ENCODE measurements at regions not wholly inside any gene's neighbourhood (a gene's known extent, or its start where the extent isn't known, plus 50 kb on each side); places are given as distances from the start of the nearest gene placed in this dataset.
"Not testable (repeated sequence)": the region's sequence is repeated elsewhere in the genome, so short reads cannot be mapped to it uniquely, and the experiment has no call there.

DNA sequence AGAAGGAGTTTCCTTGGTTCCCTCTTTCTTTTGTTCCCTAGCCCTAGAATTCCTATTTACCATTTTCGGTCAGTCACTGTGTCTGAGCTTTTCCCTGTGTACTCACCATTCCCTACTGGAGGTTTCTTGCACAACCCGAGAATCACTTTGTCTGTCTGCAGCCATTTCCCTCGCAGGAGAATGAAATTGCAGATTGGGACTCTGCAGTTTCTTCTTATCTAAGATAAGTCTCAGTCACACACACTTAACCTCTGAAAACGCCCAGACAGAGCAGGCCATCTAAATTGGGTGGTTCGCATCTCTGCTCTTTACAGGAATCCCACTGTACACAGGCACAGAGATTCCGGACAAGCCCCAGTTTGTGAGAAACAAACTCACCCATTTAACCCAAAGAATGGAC, 58.6 kb upstream of the CNTNAP2 start:
- no peak for DNase-seq

DNA sequence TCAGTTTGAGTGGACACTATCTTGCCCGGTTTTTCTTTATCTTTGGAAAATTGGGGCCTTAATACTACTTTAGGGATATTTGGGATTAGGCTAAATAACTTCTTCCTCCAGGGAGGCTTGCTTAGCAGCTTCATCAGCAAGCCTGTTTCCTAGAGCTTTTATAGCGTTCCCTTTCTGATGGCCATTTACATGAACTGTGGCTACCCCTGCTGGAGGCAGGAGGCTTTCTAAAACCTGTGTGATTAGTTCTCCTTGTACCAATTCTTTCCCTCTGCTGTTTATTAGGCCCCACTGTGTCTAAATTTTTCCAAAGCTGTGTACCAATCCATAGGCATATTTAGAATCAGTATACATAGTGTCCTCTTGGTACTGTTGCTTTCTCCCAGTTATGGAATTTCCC, 61.7 kb upstream of the CNTNAP2 start:
- DNase-seq, result no peak

DNA sequence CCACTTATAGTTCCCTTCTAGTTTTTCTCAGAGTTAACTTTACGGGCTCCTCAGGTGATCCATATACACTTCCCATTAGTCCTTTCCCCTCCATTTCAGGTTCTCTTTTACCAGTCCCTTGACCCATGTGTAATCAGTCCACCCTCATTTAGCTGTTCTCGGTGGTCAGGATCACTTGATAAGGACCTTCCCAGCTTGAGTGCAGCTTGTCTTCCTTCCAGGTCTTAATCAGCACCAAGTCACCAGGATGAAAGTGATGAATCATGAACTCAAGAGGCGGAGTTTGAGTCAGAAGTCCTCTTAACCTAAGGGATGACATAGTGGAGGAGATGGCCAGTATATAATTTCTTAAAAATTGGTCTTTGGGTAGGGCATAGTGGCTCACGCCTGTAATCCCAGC, 63.1 kb upstream of the CNTNAP2 start:
- no peak for DNase-seq

DNA sequence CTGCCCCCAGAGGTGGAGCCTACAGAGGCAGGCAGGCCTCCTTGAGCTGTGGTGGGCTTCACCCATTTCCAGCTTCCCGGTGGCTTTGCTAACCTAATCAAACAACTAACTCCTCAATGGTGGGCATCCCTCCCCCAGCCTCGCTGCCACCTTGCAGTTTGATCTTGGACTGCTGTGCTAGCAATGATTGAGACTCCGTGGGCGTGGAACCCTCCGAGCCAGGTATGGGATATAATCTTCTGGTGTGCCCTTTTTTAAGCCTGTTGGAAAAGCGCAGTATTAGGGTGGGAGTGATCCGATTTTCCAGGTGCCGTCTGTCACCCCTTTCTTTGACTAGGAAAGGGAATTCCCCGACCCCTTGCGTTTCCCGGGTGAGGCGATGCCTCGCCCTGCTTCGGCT, 73.3 kb upstream of the CNTNAP2 start:
- DNase-seq, result not testable (repeated sequence)

DNA sequence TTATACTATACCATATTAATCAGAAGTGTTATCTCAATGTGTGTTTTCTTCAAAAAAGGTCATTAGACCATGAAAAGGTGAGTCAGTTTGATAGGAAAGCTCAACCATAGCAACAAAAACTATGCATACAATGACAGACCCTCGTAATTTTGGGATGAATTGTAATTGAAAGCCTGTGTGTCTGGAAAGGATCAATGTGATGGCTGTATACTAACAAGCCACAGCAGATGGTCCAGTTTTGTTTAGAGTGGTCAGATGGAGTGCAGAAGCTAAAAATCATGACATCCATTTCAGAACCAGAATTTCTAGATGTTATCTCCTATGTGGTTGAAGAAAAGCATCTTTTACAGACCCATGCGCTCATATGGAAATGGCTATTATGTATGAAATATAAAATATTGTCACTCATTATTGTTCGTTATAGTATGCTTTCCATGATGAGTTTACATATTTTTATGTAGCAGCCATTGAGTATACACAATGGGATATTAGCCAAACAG, 88.3 kb upstream of the CNTNAP2 start:
- DNase-seq, result no peak

DNA sequence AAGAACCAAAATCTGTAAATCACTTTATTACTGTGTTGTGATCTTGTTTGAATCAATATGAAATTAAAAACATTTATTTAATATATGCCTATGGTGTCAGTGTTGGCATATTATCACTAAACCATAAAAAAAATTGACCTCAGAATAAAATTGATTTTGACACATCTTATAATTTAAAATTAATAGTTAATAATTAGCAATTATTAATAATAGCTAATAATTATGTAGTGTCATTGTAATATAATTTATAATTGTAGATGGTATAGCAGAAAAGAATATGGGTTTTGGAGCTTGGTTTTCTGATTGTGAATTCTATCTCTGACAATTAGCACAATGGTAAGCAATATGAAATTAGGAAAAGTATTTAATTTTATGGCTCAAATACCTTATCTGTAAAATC, 89.4 kb upstream of the CNTNAP2 start:
- DNase-seq, result no peak

DNA sequence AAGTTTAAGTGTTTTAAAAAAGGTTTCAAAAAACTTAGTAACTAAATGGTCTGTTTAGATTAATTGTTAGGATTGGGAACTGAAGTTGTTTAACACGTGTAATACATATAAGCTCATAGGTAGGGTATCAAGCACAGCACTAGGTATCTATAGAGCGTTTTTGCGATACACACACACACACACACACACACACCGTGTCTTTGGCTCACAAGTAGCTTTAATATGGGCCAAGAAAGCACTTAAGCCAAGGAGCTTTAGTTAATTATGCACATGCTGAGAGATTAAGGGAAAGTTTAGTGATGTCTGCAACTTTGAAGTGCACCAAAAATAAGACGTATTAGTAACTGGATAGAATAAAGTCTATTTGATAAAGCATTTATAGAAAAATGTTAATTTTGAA, 93.8 kb upstream of the CNTNAP2 start:
- no peak for DNase-seq

DNA sequence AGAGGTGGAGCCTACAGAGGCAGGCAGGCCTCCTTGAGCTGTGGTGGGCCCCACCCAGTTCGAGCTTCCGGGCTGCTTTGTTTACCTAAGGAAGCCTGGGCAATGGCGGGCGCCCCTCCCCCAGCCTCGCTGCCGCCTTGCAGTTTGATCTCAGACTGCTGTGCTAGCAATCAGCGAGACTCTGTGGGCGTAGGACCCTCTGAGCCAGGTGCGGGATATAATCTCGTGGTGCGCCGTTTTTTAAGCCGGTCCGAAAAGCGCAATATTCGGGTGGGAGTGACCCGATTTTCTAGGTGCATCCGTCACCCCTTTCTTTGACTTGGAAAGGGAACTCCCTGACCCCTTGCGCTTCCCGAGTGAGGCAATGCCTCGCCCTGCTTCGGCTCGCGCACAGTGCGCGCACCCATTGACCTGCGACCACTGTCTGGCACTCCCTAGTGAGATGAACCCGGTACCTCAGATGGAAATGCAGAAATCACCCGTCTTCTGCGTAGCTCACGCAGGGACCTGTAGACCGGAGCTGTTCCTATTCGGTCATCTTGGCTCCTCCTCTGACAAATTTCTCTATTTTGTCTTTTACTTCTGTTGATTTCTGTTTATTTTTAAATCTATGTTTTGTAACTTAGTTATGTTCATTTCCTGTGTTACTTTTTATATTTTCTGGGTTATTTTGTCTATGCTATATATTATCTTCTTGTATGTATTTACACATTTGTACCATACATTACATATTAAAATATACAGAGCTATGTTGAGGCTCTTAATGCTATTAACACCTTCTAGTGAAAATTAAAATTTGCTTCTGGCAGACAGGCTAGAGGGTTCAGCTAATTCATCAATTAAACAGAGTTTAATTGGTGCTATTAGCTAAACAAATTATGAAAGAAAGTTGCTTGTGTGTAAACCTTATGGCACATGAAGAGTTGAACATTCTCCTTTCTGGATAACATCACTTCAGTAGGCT, 97.3 kb upstream of the CNTNAP2 start:
- not testable (repeated sequence) for DNase-seq

DNA sequence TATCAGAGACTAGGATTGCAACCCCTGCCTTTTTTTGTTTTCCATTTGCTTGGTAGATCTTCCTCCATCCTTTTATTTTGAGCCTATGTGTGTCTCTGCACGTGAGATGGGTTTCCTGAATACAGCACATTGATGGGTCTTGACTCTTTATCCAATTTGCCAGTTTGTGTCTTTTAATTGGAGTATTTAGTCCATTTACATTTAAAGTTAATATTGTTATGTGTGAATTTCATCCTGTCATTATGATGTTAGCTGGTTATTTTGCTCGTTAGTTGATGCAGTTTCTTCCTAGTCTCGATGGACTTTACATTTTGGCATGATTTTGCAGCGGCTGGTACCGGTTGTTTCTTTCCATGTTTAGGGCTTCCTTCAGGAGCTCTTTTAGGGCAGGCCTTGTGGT, 99.2 kb upstream of the CNTNAP2 start:
- not testable (repeated sequence) for DNase-seq

DNA sequence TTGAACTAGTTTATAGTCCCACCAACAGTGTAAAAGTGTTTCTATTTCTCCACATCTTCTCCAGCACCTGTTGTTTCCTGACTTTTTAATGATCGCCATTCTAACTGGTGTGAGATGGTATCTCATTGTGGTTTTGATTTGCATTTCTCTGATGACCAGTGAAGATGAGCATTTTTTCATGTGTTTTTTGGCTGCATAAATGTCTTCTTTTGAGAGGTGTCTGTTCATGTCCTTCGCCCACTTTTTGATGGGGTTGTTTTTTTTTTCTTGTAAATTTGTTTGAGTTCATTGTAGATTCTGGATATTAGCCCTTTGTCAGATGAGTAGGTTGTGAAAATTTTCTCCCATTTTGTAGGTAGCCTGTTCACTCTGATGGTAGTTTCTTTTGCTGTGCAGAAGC, 102.4 kb upstream of the CNTNAP2 start:
- DNase-seq, result not testable (repeated sequence)

DNA sequence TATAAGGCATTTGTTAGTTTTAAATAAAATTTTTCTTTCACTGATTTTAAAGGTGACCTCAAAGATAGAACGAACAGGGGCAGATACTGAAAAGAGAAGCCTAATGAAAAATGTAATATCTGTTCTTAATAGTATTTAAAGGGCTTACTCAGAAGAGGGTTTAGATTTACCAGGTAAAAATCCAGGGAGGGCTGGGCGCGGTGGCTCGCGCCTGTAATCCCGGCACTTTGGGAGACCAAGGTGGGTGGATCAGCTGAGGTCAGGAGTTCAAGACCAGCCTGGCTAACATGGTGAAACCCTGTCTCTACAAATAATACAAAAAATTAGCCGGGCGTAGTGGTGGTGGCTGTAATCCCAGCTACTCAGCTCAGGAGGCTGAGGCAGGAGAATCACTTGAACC, 108.3 kb upstream of the CNTNAP2 start:
- no peak for DNase-seq

DNA sequence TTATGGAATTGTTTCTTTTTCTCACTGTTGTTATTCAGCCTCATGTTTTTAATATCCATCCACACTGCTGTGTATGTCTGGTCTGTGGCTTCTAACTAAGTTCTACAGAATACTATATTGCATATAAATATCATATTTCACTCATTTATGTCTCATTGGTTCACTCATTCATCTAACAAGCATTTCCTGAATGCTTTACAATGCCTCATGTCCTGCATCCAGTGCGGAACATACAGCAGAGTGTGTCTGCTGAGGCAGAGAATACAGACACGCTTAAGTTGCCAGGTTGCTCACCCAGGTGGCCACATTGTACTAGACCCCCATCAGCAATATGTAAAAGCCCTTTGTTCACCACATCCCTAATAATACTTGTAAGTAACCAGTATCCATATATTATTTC, 111.8 kb upstream of the CNTNAP2 start:
- no peak for DNase-seq

DNA sequence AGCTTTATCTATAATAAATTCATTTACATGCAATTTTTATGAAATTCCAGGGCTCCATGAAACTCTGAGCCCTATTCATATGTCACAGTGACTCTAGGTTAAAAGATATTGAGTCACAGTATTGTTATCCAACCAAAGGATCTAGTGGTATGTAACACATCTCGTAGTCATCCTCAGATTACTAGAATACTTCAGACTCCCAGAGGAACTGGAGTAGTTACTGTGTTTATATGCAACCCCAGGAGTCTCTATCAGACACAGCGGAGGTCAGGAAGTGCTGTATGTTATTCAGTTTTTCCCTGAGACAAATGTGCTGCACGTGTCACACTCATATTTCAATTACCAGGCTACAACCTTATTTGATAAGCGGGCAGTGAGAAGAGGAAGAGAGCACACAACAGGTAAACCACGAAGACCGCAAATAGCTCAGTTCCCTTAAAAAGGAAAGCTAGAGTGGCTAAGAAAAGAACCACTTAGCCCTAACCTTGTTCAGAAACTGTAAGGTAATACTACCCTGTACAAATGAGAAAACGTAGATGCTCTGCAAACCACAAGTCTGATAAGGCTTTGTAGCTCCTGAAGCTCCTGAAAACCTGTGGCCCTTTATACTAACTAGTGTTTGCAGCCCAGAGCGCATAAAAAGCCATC, 114.0 kb upstream of the CNTNAP2 start:
- no peak for DNase-seq

DNA sequence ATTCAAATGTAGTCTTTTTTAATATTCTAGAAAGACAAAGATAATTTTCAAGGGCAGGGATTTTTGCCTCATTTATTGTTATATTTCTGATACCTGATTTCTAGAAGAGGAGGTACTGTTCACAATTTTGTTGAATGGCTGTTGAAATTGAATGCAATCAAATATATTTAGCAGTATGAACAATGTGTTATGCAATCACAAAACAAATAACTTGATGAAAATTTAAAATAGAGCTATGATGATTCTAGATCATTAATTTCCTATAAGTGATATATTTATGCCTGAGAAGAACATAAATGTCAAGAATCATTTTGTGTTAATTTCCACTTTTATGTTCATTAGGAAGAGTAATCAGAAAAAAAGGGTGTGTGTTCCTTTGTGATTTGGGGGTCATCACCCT, 114.6 kb upstream of the CNTNAP2 start:
- DNase-seq, result no peak

DNA sequence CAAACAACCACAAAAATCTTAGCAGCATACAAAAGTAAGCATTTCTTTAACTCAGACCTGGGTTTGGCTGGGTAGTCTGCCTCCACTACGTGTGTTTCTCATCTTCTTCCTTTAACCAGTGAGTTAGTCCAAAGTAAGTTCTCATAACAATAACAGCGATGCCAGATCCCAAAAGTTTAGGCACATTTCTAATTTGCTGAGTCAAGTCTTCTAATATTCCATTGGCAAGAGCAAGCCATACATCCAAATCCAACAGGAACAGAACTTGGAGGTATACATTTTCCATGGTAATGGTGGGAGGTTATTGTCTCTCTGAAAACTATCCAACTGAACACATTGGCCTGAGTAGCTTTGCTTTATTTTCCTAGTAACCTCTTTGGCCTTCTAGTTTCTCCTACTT, 115.7 kb upstream of the CNTNAP2 start:
- no peak for DNase-seq

DNA sequence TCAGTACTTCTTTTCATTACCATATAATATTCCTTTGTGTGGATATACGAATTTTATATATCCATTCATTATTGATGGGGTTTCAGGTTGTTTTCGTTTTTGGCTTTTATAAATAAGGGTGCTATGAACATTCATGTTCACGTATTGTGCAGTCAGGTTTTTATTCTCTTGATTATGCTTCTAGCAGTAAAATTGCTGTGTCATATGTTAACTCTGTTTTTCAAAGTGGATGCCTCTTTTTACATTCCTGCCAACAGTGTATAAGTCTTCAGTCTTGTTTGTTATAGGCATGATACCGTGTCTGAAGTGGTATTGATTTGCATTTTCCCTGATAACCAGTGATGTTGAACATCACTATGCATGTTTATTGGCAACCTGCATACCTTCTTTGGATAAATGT, 127.1 kb upstream of the CNTNAP2 start:
- no peak for DNase-seq

DNA sequence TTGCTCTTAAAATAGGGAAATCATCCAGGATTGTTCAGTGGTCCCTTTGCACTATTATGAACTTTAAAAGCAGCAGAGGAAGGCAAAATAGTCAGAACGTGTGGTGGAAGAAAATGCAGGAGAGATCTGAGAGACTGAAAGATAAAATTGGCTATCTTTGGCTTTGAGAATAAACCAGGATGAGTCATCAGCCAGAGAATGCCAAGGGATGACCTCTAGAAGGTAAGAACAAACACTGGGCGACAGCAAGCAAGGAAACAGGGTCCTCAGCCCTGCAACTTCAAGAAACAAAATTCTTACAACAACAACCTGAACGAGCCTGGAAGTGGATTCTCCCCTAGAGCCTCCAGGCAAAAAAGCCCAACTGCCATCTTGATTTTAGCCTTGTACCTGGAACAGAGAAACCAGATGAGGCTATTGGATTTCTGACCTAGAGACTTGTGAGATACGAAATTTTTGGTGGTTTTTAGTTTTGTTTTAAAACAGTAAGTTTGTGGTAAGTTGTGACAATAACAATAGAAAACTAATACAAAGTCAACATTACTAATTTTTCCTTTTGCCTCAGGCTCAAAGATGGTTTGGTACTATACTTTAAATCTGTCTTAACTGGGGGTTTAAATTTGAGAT, 130.2 kb upstream of the CNTNAP2 start:
- no peak for DNase-seq

DNA sequence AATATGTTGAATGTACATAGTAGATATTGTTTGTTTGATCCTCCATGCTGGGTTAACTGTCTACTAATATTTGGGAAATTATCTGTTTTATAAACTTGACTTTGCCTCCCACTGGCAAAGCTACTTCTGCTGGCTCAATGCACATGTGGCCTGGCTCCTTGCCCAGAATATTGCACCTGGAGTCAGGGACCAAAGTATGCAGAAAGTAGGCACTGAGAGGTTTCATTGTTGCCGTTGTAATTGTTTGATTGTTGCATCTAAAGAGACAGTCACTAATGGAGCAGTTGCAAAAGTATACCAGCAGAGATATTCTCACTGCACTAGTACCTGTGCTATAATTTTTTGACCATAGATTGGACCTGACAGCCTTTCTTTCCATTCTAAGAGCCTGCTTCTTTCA, 137.8 kb upstream of the CNTNAP2 start:
- no peak for DNase-seq

DNA sequence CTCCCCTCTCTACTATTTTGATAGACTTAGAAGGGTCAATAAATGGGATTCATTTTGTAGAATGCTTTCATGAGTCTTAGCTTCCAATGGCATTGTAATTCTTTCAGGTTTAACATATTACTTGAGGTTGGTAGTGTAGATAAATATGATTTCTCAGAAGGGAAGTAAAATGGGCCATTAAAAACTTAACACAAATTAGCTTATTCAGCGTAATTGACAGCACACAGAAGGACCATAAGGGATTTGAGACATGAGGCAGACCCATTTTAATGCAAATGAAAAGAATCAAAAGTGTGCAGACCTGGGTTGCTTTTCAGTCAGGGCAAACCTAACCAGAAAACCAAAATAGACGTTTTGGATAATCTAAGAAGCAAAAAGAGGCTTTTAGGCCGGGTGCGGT, 156.6 kb upstream of the CNTNAP2 start:
- DNase-seq, result no peak

DNA sequence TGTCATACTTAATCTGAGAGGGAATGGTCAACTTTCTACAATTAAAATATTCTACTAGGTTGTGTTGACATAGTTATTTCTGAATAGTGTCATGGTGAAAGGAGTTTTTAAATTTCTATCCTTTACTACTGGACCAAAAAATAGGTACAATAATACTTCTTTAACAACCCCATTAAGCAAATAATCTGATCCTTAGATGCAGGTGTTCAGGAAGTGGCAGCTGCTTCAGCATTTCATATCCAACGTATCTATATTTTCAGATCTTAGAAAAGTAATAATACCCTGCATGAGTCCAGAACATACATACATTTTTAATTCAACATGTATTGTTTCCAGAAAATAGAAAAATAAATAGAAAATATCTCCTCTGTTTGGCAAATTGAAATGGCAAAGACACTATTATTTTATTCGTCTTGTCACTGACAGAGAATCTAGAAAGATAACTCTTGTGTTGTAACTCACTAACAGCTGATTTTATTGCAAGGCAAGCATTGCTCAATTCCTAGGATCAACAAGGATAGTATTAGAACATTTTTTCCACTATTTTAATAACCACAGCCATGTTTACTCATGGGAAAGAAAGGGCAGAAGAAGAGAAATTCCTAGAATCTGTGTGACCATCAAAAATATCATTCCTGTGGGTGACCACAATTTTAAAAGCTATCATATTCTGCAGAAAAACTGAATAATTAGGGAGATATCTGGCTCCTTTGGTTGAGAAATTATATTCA, 159.3 kb upstream of the CNTNAP2 start:
- no peak for DNase-seq

DNA sequence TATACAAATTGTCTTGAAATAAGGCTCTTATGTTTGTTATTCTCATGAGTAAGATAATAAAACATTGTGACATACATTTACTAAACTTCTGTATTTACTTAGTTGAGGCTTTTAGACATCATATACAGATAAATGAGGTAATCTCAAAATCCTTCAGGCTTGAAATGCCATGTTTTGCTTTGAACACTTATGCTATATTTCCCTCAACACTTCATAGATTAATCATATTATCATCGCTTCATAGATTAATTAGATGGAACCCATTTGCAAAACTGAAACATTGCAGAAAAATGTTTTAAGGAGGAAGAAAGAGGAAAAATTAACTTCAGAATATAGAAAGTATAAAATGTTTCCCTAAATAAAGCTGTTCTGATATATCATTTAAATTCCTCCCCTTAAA, 165.0 kb upstream of the CNTNAP2 start:
- no peak for DNase-seq

DNA sequence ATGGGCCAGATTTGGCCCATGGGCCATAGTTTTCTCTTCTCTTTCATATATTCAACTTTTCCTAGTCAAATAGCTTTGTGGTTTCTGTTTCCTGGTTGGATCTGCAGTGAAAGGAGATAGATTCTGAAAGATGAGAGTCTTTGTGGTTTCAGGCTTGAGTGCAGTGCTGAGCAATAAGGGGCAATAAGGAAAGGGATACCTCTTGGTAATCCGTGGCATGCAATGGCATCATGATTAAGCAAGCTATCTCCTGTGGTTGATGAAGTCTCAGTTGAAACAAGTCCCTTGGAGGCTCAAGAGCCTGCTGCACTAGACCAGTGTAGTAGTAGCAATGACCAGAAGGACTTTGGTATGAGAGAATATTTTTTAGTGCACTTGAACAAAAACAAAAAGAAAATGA, 187.7 kb upstream of the CNTNAP2 start:
- no peak for DNase-seq

DNA sequence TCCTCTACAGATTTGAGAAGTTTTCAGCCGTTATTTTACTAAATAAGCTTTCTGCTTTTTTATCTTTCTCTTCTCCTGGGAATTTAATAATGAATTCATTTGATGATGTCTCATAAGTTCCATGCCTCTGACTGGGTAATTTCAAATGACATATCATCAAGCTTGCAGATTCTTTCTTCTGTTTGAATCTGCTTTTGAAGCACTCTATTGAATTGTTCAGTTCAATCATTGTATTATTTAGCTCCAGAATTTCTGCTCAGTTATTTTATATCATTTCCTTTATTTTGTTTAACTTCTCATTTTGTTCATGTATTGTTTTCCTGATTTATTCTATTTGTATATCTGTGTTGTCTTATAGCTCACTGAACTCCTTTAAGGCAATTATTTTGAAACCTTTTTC, 196.9 kb upstream of the CNTNAP2 start:
- no peak for DNase-seq
